DMS 273 (cell line): ENCODE measurements at regions not wholly inside any gene's neighbourhood (a gene's known extent, or its start where the extent isn't known, plus 50 kb on each side); places are given as distances from the start of the nearest gene placed in this dataset.

Experiments used
- DNase-seq: peaks from one replicate; lab custom pipeline; 2025; ENCODE audit not compliant: unreplicated experiment; lab: John Stamatoyannopoulos, UW

- no peak for DNase-seq
Measured at GRCh38 chr16:73614131-73614530, 566.2 kb upstream of the ZFHX3 start.

GRCh38 chr16:73610605-73611156 lies 562.8 kb upstream of the ZFHX3 start:
- DNase-seq = no peak

GRCh38 chr16:73610160-73610559 lies 562.2 kb upstream of the ZFHX3 start:
- no peak for DNase-seq

GRCh38 chr16:73608911-73609310 lies 561.0 kb upstream of the ZFHX3 start:
- no peak for DNase-seq

- no peak for DNase-seq
Measured at GRCh38 chr16:73605309-73605708, 557.4 kb upstream of the ZFHX3 start.

GRCh38 chr16:73601911-73602310 lies 554.0 kb upstream of the ZFHX3 start:
- no peak for DNase-seq

- peak; percentile 3 for DNase-seq
Measured at GRCh38 chr16:73599870-73600269, 551.9 kb upstream of the ZFHX3 start.

GRCh38 chr16:73599351-73599750 lies 551.4 kb upstream of the ZFHX3 start:
- peak; percentile 47 for DNase-seq

- DNase-seq = no peak
Measured at GRCh38 chr16:73584157-73584556, 536.2 kb upstream of the ZFHX3 start.

GRCh38 chr16:73572135-73572828 lies 524.4 kb upstream of the ZFHX3 start:
- DNase-seq = peak; percentile 23

- no peak for DNase-seq
Measured at GRCh38 chr16:73569266-73569980, 521.5 kb upstream of the ZFHX3 start.

GRCh38 chr16:73568769-73569168 lies 520.8 kb upstream of the ZFHX3 start:
- no peak for DNase-seq

- DNase-seq = no peak
Measured at GRCh38 chr16:73565925-73566324, 518.0 kb upstream of the ZFHX3 start.

- DNase-seq = peak; percentile 52
Measured at GRCh38 chr16:73565263-73565662, 517.3 kb upstream of the ZFHX3 start.

GRCh38 chr16:73563709-73564108 lies 515.8 kb upstream of the ZFHX3 start:
- no peak for DNase-seq

- no peak for DNase-seq
Measured at GRCh38 chr16:73560497-73560896, 512.6 kb upstream of the ZFHX3 start.

- DNase-seq = no peak
Measured at GRCh38 chr16:73558219-73558618, 510.3 kb upstream of the ZFHX3 start.

- DNase-seq = peak; percentile 67
Measured at GRCh38 chr16:73553941-73554660, 506.2 kb upstream of the ZFHX3 start.

- no peak for DNase-seq
Measured at GRCh38 chr16:73549984-73550631, 502.2 kb upstream of the ZFHX3 start.

- no peak for DNase-seq
Measured at GRCh38 chr16:73547552-73548403, 499.9 kb upstream of the ZFHX3 start.
